ENCODE measurements at regions not wholly inside any gene's neighbourhood (a gene's known extent, or its start where the extent isn't known, plus 50 kb on each side); places are given as distances from the start of the nearest gene placed in this dataset.

DNA sequence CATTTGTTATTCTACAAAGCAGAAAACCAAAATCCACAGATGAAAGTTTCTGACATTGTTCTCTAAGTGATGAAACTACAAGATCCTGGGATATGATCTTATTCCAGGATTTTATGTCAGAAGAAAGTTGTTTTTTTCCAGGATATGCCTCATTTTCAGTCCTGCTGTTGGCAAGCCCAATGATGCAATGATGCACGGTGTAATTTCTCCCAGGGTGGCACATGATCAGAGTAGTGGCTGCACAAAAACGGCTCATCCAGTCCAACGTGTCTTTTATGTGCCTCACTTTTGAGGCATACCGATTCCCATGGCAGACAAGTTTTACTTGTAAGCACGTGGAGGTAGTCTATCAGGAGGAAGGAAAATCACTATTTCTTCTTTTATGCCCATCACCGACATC is 302.3 kb upstream of the JAG1 start:
- TF ChIP-seq, protein P1, sequence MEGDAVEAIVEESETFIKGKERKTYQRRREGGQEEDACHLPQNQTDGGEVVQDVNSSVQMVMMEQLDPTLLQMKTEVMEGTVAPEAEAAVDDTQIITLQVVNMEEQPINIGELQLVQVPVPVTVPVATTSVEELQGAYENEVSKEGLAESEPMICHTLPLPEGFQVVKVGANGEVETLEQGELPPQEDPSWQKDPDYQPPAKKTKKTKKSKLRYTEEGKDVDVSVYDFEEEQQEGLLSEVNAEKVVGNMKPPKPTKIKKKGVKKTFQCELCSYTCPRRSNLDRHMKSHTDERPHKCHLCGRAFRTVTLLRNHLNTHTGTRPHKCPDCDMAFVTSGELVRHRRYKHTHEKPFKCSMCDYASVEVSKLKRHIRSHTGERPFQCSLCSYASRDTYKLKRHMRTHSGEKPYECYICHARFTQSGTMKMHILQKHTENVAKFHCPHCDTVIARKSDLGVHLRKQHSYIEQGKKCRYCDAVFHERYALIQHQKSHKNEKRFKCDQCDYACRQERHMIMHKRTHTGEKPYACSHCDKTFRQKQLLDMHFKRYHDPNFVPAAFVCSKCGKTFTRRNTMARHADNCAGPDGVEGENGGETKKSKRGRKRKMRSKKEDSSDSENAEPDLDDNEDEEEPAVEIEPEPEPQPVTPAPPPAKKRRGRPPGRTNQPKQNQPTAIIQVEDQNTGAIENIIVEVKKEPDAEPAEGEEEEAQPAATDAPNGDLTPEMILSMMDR (IDR thresholded peaks at IDR 0.05; ENCODE audit: low read length): no peak
- no peak for TF ChIP-seq EZH2 (optimal IDR thresholded peaks at IDR 0.05; ENCODE audit: low read depth, low read length)
